HCT116 (cell line): ENCODE measurements at regions not wholly inside any gene's neighbourhood (a gene's known extent, or its start where the extent isn't known, plus 50 kb on each side); places are given as distances from the start of the nearest gene placed in this dataset.

ENCODE experiments used
- CTCF ChIP-seq, 3 experiments: fragments of 200-600 bp in 1 of 3; sonication (generic) in 1 of 3; IDR thresholded peaks in 2 of 3; conservative IDR thresholded peaks in 1 of 3; 2 replicates each; pipeline ENCODE4 v1.5.1; 2012 to 2017; ENCODE audit warnings: low read depth in 2 of 3, low read length in 2 of 3, antibody characterized with exemption in 1 of 3, borderline replicate concordance in 1 of 3, control low read depth in 1 of 3, mild to moderate bottlenecking in 1 of 3, mixed read lengths in 1 of 3, mixed run types in 1 of 3, moderate library complexity in 1 of 3; ENCODE audit not compliant: insufficient read depth in 1 of 3
- JUND ChIP-seq: IDR thresholded peaks from 2 replicates; pipeline ENCODE4 v1.6.1; 2012
- POLR2A ChIP-seq: IDR thresholded peaks from 2 replicates; pipeline ENCODE4 v1.7.0; 2011; ENCODE audit warnings: borderline replicate concordance; ENCODE audit not compliant: insufficient read depth, insufficient read length; ENCODE audit errors: extremely low read depth
- SRF ChIP-seq: IDR thresholded peaks from 2 replicates; pipeline ENCODE4 v1.6.1; 2012; ENCODE audit warnings: low read depth

- TF ChIP-seq CTCF (IDR thresholded peaks at IDR 0.05 in 2 of 3, conservative IDR thresholded peaks at IDR 0.05 in 1 of 3; ENCODE audit: borderline replicate concordance in 1 of 3, insufficient read depth in 1 of 3, low read depth in 2 of 3, low read length in 2 of 3) (no peak), POLR2A (no peak), JUND (no peak), SRF (no peak)
Observed at GRCh38 chr4:127505203-127505602, 127.6 kb upstream of the INTU start.
